WTC11 (cell line): ENCODE measurements at regions not wholly inside any gene's neighbourhood (a gene's known extent, or its start where the extent isn't known, plus 50 kb on each side); places are given as distances from the start of the nearest gene placed in this dataset.

ENCODE experiments used
- ATAC-seq: fragments of 200-7000 bp; cut with Tn5 transposase; 2 replicates; pipeline ENCODE4 v1.10.0; 2021; ENCODE audit warnings: mild to moderate bottlenecking, moderate library complexity
- CTCF ChIA-PET: fragments of 300-600 bp; sonication (Branson Sonifier 250); formaldehyde crosslinking; loops from one replicate; lab custom pipeline; 2021; ENCODE audit warnings: antibody characterized with exemption; lab: Charles Lee
- POLR2A ChIA-PET: fragments of 350-600 bp; sonication (Branson Sonifier 250); formaldehyde crosslinking; loops from one replicate; lab custom pipeline; 2021; ENCODE audit warnings: antibody characterized with exemption; lab: Charles Lee
- DNase-seq: peaks from one replicate; pipeline ENCODE4 v3.0.0; 2021; ENCODE audit warnings: low spot score
- H3K27ac Mint-ChIP-seq: 2 replicates; pipeline ENCODE4 v1.8.0; 2021; ENCODE audit warnings: mixed read lengths
- H3K27me3 Mint-ChIP-seq: 2 replicates; pipeline ENCODE4 v1.8.0; 2021; ENCODE audit warnings: low read depth, mild to moderate bottlenecking, moderate library complexity, mixed read lengths
- H3K36me3 Mint-ChIP-seq: 2 replicates; pipeline ENCODE4 v1.8.0; 2021; ENCODE audit warnings: mixed read lengths
- H3K4me1 Mint-ChIP-seq: 2 replicates; pipeline ENCODE4 v1.8.0; 2022; ENCODE audit warnings: mixed read lengths
- H3K4me3 Mint-ChIP-seq: 2 replicates; pipeline ENCODE4 v1.8.0; 2021; ENCODE audit warnings: mild to moderate bottlenecking, moderate library complexity, mixed read lengths
- H3K9me3 Mint-ChIP-seq: 2 replicates; pipeline ENCODE4 v1.8.0; 2021; ENCODE audit warnings: mixed read lengths
- EMX1 ChIP-seq: fragments of 250-450 bp; sonication (Bioruptor Pico); IDR thresholded peaks from 2 replicates; pipeline ENCODE4 v1.8.0; 2021; ENCODE audit warnings: mild to moderate bottlenecking
- FOXJ3 ChIP-seq: sonication (generic); formaldehyde crosslinking; IDR thresholded peaks from 2 replicates; pipeline ENCODE4 v1.9.0; 2021; ENCODE audit warnings: missing genetic modification reagents, mild to moderate bottlenecking, borderline replicate concordance
- GRHL2 ChIP-seq: fragments of 250-450 bp; sonication (Bioruptor Pico); IDR thresholded peaks from 2 replicates; pipeline ENCODE4 v1.8.0; 2022; ENCODE audit warnings: mild to moderate bottlenecking, moderate library complexity; ENCODE audit not compliant: insufficient replicate concordance, severe bottlenecking
- JUN ChIP-seq: sonication (generic); formaldehyde crosslinking; IDR thresholded peaks from 2 replicates; pipeline ENCODE4 v1.8.0; 2023; ENCODE audit warnings: mild to moderate bottlenecking, missing genetic modification reagents
- NFATC4 ChIP-seq: fragments of 250-450 bp; sonication (Bioruptor Pico); IDR thresholded peaks from 2 replicates; pipeline ENCODE4 v1.9.0; 2021; ENCODE audit warnings: mild to moderate bottlenecking
- NFYB ChIP-seq: sonication (generic); formaldehyde crosslinking; conservative IDR thresholded peaks from 2 replicates; pipeline ENCODE4 v1.8.0; 2022; ENCODE audit warnings: low read depth, missing genetic modification reagents
- NR1H2 ChIP-seq: sonication (generic); formaldehyde crosslinking; IDR thresholded peaks from 2 replicates; pipeline ENCODE4 v1.9.0; 2021; ENCODE audit warnings: mild to moderate bottlenecking, moderate library complexity, missing genetic modification reagents
- NR2C2 ChIP-seq: sonication (generic); formaldehyde crosslinking; IDR thresholded peaks from 2 replicates; pipeline ENCODE4 v1.8.0; 2022; ENCODE audit warnings: mild to moderate bottlenecking, missing genetic modification reagents
- ZNF219 ChIP-seq: sonication (generic); formaldehyde crosslinking; IDR thresholded peaks from 2 replicates; pipeline ENCODE4 v1.8.0; 2023; ENCODE audit warnings: missing genetic modification reagents, mild to moderate bottlenecking, borderline replicate concordance
- ZNF396 ChIP-seq: fragments of 250-450 bp; sonication (Bioruptor Pico); IDR thresholded peaks from 2 replicates; pipeline ENCODE4 v1.8.0; 2021; ENCODE audit warnings: mild to moderate bottlenecking, moderate library complexity, borderline replicate concordance
- ZNF671 ChIP-seq: fragments of 250-450 bp; sonication (Bioruptor Pico); IDR thresholded peaks from 2 replicates; pipeline ENCODE4 v1.8.0; 2021; ENCODE audit warnings: mild to moderate bottlenecking
- TF ChIP-seq, protein P1 (sequence below): sonication (generic); formaldehyde crosslinking; IDR thresholded peaks from 2 replicates; pipeline ENCODE4 v1.8.0; 2023; ENCODE audit warnings: missing genetic modification reagents, mild to moderate bottlenecking, borderline replicate concordance
- TF ChIP-seq, protein P2 (sequence below): sonication (generic); formaldehyde crosslinking; IDR thresholded peaks from 2 replicates; pipeline ENCODE4 v1.8.1; 2022; ENCODE audit warnings: missing genetic modification reagents, borderline replicate concordance
- TF ChIP-seq, protein P3 (sequence below): sonication (generic); formaldehyde crosslinking; IDR thresholded peaks from 2 replicates; pipeline ENCODE4 v1.8.0; 2023; ENCODE audit warnings: missing genetic modification reagents
- TF ChIP-seq, protein P4 (sequence below): sonication (generic); formaldehyde crosslinking; IDR thresholded peaks from 2 replicates; pipeline ENCODE4 v1.8.1; 2023; ENCODE audit warnings: mild to moderate bottlenecking, missing genetic modification reagents
- TF ChIP-seq, protein P5 (sequence below): sonication (generic); formaldehyde crosslinking; IDR thresholded peaks from 2 replicates; pipeline ENCODE4 v1.8.1; 2023; ENCODE audit warnings: mild to moderate bottlenecking, missing genetic modification reagents, moderate library complexity
- TF ChIP-seq, protein P6 (sequence below): sonication (generic); formaldehyde crosslinking; IDR thresholded peaks from 2 replicates; pipeline ENCODE4 v1.8.1; 2023; ENCODE audit warnings: mild to moderate bottlenecking, moderate library complexity, missing genetic modification reagents
- TF ChIP-seq, protein P7 (sequence below): sonication (generic); formaldehyde crosslinking; IDR thresholded peaks from 2 replicates; pipeline ENCODE4 v1.8.0; 2023; ENCODE audit warnings: mild to moderate bottlenecking, missing genetic modification reagents

DNA sequence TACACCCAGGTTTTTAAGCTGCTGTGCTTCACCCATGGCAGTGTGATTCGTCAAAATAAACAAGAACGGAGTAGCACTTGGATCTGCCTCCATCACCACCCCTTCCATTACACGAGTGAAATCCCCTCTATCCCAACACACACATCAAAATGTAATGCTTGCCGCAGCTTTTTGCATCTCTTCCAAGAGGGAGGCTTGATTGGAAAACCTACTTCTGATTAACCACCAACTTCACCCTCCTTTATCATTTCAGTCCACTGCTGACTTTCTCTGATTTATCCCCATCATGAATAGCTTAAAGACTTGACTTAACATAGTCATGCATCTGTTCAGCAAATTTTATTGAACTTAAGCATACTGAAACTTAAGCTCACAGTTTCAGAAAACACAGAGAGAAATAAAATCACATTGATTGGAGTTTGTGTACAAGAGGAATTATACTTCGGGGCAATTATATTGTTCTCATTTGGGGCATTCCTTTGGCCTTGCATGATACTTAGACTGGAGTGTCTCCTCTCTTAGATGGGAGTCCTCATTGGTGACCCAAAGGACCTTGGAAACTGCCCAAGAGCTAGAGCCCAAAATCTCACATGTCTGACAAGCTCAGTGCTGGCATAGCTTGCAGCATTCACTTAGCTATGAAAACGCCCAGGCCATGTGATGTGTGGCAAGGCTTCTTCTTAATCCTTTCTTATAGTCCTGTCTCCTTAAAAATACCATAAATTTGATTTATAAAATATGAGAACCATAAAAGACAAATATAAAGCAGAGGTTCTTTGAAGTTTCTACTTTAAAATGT is 124.3 kb upstream of the UMPS start:
- Mint-ChIP-seq H3K36me3 (no peaks in the 10 kb centered on the region), H3K9me3 (no peaks in the 10 kb centered on the region), H3K4me1 (peaks cover 5% of the 10 kb centered on the region), H3K27me3 (no peaks in the 10 kb centered on the region), H3K27ac (no peak overlapping the region), H3K4me3 (no peak overlapping the region)
- POLR2A ChIA-PET, result interaction anchor here (0.6 kb wide), 1 partner anchor 107 kb away, joined by 5 read pairs; no protein-coding TSS in a partner anchor
- ATAC-seq, result no peak
- no peak for DNase-seq
- CTCF ChIA-PET, result interaction anchor here (1.2 to 1.3 kb wide), 2 partner anchors 19 to 155 kb away, joined by 3 read pairs; no protein-coding TSS in a partner anchor
- TF ChIP-seq, protein P1, sequence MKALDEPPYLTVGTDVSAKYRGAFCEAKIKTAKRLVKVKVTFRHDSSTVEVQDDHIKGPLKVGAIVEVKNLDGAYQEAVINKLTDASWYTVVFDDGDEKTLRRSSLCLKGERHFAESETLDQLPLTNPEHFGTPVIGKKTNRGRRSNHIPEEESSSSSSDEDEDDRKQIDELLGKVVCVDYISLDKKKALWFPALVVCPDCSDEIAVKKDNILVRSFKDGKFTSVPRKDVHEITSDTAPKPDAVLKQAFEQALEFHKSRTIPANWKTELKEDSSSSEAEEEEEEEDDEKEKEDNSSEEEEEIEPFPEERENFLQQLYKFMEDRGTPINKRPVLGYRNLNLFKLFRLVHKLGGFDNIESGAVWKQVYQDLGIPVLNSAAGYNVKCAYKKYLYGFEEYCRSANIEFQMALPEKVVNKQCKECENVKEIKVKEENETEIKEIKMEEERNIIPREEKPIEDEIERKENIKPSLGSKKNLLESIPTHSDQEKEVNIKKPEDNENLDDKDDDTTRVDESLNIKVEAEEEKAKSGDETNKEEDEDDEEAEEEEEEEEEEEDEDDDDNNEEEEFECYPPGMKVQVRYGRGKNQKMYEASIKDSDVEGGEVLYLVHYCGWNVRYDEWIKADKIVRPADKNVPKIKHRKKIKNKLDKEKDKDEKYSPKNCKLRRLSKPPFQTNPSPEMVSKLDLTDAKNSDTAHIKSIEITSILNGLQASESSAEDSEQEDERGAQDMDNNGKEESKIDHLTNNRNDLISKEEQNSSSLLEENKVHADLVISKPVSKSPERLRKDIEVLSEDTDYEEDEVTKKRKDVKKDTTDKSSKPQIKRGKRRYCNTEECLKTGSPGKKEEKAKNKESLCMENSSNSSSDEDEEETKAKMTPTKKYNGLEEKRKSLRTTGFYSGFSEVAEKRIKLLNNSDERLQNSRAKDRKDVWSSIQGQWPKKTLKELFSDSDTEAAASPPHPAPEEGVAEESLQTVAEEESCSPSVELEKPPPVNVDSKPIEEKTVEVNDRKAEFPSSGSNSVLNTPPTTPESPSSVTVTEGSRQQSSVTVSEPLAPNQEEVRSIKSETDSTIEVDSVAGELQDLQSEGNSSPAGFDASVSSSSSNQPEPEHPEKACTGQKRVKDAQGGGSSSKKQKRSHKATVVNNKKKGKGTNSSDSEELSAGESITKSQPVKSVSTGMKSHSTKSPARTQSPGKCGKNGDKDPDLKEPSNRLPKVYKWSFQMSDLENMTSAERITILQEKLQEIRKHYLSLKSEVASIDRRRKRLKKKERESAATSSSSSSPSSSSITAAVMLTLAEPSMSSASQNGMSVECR, result no peak
- TF ChIP-seq, protein P2, sequence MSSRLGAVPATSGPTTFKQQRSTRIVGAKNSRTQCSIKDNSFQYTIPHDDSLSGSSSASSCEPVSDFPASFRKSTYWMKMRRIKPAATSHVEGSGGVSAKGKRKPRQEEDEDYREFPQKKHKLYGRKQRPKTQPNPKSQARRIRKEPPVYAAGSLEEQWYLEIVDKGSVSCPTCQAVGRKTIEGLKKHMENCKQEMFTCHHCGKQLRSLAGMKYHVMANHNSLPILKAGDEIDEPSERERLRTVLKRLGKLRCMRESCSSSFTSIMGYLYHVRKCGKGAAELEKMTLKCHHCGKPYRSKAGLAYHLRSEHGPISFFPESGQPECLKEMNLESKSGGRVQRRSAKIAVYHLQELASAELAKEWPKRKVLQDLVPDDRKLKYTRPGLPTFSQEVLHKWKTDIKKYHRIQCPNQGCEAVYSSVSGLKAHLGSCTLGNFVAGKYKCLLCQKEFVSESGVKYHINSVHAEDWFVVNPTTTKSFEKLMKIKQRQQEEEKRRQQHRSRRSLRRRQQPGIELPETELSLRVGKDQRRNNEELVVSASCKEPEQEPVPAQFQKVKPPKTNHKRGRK (CRISPR knock-in tag), result no peak
- TF ChIP-seq, protein P3, sequence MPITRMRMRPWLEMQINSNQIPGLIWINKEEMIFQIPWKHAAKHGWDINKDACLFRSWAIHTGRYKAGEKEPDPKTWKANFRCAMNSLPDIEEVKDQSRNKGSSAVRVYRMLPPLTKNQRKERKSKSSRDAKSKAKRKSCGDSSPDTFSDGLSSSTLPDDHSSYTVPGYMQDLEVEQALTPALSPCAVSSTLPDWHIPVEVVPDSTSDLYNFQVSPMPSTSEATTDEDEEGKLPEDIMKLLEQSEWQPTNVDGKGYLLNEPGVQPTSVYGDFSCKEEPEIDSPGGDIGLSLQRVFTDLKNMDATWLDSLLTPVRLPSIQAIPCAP (CRISPR knock-in tag), result no peak
- TF ChIP-seq NR1H2 (CRISPR knock-in tag) (no peak), EMX1 (no peak), NFATC4 (no peak), ZNF396 (no peak), ZNF671 (CRISPR knock-in tag) (no peak), NR2C2 (CRISPR knock-in tag) (no peak), GRHL2 (no peak), ZNF219 (no peak), FOXJ3 (CRISPR knock-in tag) (no peak), NFYB (CRISPR knock-in tag) (no peak), JUN (CRISPR knock-in tag) (no peak)
- TF ChIP-seq, protein P4, sequence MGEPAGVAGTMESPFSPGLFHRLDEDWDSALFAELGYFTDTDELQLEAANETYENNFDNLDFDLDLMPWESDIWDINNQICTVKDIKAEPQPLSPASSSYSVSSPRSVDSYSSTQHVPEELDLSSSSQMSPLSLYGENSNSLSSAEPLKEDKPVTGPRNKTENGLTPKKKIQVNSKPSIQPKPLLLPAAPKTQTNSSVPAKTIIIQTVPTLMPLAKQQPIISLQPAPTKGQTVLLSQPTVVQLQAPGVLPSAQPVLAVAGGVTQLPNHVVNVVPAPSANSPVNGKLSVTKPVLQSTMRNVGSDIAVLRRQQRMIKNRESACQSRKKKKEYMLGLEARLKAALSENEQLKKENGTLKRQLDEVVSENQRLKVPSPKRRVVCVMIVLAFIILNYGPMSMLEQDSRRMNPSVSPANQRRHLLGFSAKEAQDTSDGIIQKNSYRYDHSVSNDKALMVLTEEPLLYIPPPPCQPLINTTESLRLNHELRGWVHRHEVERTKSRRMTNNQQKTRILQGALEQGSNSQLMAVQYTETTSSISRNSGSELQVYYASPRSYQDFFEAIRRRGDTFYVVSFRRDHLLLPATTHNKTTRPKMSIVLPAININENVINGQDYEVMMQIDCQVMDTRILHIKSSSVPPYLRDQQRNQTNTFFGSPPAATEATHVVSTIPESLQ, result no peak
- TF ChIP-seq, protein P5, sequence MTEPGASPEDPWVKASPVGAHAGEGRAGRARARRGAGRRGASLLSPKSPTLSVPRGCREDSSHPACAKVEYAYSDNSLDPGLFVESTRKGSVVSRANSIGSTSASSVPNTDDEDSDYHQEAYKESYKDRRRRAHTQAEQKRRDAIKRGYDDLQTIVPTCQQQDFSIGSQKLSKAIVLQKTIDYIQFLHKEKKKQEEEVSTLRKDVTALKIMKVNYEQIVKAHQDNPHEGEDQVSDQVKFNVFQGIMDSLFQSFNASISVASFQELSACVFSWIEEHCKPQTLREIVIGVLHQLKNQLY (CRISPR knock-in tag), result no peak
- TF ChIP-seq, protein P6, sequence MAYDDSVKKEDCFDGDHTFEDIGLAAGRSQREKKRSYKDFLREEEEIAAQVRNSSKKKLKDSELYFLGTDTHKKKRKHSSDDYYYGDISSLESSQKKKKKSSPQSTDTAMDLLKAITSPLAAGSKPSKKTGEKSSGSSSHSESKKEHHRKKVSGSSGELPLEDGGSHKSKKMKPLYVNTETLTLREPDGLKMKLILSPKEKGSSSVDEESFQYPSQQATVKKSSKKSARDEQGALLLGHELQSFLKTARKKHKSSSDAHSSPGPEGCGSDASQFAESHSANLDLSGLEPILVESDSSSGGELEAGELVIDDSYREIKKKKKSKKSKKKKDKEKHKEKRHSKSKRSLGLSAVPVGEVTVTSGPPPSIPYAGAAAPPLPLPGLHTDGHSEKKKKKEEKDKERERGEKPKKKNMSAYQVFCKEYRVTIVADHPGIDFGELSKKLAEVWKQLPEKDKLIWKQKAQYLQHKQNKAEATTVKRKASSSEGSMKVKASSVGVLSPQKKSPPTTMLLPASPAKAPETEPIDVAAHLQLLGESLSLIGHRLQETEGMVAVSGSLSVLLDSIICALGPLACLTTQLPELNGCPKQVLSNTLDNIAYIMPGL (CRISPR knock-in tag), result no peak
- TF ChIP-seq, protein P7, sequence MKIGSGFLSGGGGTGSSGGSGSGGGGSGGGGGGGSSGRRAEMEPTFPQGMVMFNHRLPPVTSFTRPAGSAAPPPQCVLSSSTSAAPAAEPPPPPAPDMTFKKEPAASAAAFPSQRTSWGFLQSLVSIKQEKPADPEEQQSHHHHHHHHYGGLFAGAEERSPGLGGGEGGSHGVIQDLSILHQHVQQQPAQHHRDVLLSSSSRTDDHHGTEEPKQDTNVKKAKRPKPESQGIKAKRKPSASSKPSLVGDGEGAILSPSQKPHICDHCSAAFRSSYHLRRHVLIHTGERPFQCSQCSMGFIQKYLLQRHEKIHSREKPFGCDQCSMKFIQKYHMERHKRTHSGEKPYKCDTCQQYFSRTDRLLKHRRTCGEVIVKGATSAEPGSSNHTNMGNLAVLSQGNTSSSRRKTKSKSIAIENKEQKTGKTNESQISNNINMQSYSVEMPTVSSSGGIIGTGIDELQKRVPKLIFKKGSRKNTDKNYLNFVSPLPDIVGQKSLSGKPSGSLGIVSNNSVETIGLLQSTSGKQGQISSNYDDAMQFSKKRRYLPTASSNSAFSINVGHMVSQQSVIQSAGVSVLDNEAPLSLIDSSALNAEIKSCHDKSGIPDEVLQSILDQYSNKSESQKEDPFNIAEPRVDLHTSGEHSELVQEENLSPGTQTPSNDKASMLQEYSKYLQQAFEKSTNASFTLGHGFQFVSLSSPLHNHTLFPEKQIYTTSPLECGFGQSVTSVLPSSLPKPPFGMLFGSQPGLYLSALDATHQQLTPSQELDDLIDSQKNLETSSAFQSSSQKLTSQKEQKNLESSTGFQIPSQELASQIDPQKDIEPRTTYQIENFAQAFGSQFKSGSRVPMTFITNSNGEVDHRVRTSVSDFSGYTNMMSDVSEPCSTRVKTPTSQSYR (CRISPR knock-in tag), result no peak
